HG02623 (cell line): ENCODE measurements at regions not wholly inside any gene's neighbourhood (a gene's known extent, or its start where the extent isn't known, plus 50 kb on each side); places are given as distances from the start of the nearest gene placed in this dataset.
"Not testable (repeated sequence)": the region's sequence is repeated elsewhere in the genome, so short reads cannot be mapped to it uniquely, and the experiment has no call there.

Source experiments
- ATAC-seq: cut with Tn5 transposase; IDR thresholded peaks from one replicate; pipeline ENCODE4 v1.9.1; 2021; ENCODE audit warnings: moderate library complexity; ENCODE audit not compliant: unreplicated experiment

- no peak for ATAC-seq
Measured at GRCh38 chr21:28877318-28877884, 115.3 kb downstream of the LTN1 start.

GRCh38 chr21:28875078-28875477 is 117.6 kb downstream of the LTN1 start:
- no peak for ATAC-seq

GRCh38 chr21:28872218-28872617 is 120.5 kb downstream of the LTN1 start:
- no peak for ATAC-seq

GRCh38 chr21:28871388-28872010 is 121.2 kb downstream of the LTN1 start:
- no peak for ATAC-seq

DNA sequence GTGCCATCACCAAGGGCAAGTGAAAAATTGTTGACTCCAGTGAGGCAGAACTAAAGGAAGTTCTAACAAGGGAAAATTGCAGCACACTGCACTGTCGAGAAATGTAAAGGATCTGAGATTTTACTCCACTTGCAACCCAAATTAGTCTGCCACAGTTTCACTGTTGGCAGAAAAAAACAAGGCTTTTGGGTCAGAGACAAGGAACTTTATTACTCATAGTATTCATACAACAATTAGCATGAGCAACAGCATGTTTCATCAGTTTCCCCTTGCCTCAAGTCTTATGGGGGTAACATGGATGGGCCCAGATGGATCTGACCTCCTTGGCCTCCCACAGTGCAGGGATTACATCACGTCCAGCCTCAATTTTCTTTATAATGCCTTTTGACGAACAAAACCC is 125.3 kb downstream of the LTN1 start:
- no peak for ATAC-seq

DNA sequence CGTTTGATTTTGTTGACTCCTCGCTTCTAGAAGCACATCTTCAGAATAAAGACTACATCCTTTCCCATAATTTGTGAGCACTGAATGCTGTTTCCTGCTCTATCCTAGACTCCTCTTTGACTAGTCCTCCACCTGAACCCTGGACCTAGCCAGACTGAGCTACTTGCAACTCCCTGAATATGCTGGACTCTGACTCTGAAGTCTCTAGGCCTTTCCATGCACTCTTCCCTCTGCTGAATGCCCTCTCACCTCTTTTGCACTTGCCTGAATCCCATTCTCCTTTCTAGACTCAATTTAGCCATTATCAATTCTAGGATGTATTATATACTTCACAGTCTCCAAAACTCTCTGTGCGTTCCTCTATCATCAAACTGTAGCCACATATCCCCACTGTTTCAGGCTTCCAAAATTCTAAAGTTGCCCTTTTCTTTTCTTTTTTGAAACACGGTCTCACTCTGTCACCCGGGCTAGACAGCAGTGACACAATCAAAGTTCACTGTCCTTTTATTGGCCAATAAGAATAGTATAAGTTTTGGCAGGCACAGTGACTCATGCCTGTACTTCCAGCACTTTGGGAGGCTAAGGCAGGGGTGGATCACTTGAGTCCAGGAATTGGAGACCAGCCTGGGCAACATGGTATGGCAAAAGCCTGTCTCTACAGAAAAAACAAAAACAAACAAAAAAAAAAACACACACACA is 127.0 kb downstream of the LTN1 start:
- no peak for ATAC-seq

- no peak for ATAC-seq
Measured at GRCh38 chr21:28858424-28858823, 134.3 kb downstream of the LTN1 start.

DNA sequence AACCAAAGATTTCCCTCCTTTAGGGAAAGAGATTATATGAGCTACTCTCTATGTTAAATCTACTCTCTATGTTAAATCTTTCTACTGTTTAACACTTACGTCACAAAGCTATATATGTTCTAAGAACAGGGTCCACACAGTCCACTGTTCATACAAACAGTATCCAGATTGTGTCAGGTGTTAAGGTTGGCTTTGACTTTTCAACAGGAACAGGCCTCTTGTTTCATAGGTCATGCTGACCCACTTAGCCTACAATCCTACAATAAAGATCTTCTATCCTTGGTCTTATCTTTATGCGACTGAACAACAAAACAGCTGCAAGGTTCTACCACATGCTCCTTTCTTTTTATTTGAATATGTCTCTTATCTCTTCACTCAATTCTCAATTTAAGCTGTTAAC is 134.9 kb downstream of the LTN1 start:
- ATAC-seq = no peak

- ATAC-seq = no peak
Measured at GRCh38 chr21:28856588-28857250, 136.0 kb downstream of the LTN1 start.

DNA sequence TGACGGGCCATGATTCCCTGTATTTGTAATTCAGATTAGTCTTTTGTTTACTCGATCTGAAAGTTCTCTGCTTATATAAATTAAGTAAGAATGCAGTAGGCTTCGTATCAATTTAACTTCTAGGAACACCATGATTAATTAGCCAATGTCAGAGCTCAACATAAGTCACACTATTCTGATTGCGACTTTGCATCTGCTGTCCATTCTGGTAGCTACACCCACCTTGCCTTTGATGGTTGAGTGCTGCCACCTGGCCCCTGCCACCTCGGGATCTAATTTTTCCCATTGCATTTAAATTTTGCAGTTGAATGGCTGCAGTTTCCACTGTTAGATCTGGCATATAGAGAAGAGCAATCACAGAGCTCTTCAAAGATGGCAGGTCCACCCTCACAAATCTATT is 140.0 kb downstream of the LTN1 start:
- ATAC-seq = no peak

GRCh38 chr21:28851645-28852044 is 141.0 kb downstream of the LTN1 start:
- ATAC-seq = no peak

GRCh38 chr21:28839237-28839636 is 153.4 kb downstream of the LTN1 start:
- not testable (repeated sequence) for ATAC-seq

- not testable (repeated sequence) for ATAC-seq
Measured at GRCh38 chr21:28837426-28837825, 155.3 kb downstream of the LTN1 start.

DNA sequence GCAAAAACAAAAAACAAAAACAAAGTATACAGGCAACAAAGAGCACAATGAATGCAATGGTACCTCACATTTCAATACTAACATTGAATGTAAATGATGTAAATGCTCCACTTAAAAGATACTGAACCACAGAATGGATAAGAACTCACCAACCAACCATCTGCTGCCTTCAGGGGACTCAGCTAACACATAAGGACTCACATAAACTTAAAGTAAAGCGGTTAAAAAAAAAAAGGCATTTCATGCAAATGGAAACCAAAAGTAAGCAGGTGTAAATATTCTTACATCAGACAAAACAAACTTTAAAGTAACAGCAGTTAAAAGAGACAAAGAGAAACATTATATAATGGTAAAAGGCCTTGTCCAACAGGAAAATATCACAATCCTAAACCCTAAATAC is 156.1 kb downstream of the LTN1 start:
- ATAC-seq = not testable (repeated sequence)

DNA sequence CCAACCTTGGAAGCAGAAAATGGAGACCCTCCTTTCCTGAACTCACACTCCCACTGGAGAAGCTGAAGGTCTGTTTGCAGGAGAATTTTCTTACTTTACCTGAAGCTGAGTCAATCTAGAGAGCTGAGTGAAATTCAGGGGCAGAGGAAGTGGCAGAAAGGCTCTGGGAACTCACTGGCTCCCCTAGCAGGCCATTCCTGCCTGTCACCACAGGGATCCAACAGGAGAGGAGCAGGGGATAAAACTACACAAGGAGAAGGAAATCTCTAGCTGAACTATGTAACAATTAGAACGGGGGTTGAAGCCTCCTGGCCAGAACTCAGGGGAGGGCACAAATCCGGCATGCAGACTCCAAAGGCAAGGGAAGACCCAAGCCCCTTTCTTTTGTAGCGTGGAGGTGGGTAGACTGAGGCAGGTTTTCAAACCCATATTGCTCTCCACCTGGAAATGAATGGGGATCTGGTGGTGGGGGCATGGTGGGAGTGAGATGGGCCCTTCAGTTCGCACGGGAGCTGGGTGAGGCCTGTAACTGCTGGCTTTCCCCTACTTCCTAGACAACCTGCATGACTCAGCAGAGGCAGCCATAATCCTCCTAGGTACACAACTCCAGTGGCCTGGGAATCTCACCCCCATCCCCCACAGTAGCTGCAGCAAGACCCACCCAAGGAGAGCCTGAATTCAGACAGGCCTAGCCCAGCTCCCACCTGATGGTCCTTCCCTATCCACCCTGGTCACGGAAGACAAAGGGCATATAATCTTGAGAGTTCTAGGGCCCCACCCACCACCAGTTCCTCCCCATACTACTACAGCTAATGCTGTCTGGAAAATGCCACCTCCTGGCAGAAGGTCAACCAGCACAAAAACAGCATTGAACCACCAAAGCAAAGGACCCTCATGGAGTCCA is 158.1 kb downstream of the LTN1 start:
- no peak for ATAC-seq

- ATAC-seq = no peak
Measured at GRCh38 chr21:28833609-28834008, 159.1 kb downstream of the LTN1 start.

DNA sequence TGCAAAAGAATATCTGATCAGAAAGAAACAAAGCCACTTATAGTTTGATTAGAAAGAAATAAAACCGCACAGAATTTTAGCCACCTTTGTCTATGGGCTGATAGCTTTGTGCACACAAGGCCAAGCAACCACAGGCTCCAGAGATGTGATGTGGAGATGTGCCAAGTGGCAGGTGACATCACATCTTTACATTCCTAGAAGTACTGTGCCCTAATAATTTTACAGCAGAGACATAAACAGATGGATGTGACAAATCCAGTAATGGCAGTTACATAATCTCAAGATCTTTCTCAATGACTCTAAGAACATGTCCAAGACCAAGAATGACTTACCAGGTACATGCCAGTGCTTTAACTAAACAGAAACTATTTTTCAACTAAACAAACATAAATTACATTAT is 159.5 kb downstream of the LTN1 start:
- ATAC-seq = no peak

DNA sequence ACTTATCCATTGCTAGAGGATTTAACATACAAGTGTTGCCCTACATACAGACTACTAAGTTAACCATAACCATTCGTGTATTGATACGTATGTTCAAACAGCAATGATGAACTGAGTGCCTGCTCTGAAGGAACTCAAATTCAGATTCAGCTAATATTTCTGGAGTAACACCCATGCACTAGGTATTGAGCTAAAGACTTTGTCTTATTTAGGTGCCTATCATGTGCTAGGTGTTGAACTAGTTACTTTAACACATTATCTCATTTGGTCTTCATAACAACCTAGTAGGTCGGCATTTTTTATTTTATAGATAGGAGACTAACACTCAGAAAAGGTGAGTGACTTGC is 160.0 kb downstream of the LTN1 start:
- ATAC-seq = no peak

DNA sequence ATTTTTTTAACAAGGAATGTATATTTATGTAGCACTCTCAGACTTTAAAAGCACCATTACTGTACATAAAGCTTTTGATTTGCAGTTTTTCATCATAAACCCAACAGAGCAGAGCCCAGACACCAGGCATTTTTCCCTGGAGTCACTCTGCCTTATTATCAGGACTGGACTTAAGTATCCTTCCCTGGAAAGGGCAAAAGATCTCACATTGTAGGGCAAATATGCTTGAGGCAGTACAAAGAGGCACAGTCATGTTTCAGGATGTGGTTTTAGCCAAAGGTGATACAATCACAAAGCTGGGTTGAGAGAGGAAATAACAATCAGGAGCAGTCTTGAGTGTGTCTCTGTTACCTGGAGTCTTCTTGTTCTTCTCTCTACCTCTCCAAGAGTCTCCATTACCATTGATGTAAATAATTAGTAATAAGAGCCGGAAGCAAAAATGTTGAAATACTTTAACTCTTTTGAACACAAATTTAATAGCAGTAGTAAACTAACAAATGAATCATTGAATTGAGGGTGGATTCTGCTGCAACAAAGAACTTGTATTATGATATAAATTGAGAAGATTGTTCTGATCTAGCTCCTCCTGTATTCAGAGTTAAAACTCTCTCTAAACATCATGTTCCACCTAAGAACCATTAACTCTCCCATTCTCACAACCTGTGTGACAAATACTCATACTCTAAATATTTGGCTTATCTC is 160.5 kb downstream of the LTN1 start:
- no peak for ATAC-seq

- ATAC-seq = no peak
Measured at GRCh38 chr21:28828981-28829380, 163.7 kb downstream of the LTN1 start.
